ENCODE measurements at regions not wholly inside any gene's neighbourhood (a gene's known extent, or its start where the extent isn't known, plus 50 kb on each side); places are given as distances from the start of the nearest gene placed in this dataset.

DNA sequence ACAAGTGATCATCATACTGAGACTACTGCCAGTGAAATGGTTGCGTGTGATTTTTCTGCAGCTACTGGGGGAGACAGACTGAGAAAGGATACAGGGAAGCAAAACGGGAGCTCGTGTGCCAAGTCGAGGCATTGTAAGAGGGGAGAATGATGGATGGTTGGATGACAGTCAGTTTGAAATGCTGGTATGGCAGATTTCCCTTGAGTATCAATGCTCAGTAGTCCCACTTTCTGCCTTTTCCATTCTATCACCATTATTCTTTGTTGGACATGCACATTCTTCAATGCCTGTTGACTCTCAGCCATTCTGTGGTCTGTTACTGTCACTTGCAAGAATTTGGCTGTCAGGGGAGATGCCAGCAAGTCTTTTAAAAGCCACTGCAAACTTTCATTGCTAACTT lies 510.6 kb upstream of the RBFOX1 start:
- FAIRE-seq (no peak), DNase-seq (ENCODE audit: low read depth, low spot score) (no peak)
- Histone ChIP-seq H2AFZ (ENCODE audit: control insufficient read depth, low read length) (no peak overlapping the region), H3K27ac (ENCODE audit: control insufficient read depth, insufficient read depth, low read length) (no peak overlapping the region), H3K9ac (ENCODE audit: control insufficient read depth, extremely low read depth, insufficient read depth, low read length) (no peak overlapping the region), H3K9me3 (ENCODE audit: control insufficient read depth, low read depth, low read length) (no peaks in the 10 kb centered on the region), H3K4me3 (ENCODE audit: control insufficient read depth in 2 of 3, extremely low read depth in 1 of 3, insufficient read depth in 2 of 3, low read depth in 1 of 3, low read length in 3 of 3) (no peak overlapping the region), H3K4me1 (ENCODE audit: control insufficient read depth, extremely low read depth, insufficient read depth, low read length) (no peaks in the 10 kb centered on the region), H4K20me1 (ENCODE audit: control insufficient read depth, extremely low read depth, insufficient read depth, low read length) (no peaks in the 10 kb centered on the region), H3K4me2 (ENCODE audit: control insufficient read depth, extremely low read depth, insufficient read depth, low read depth, low read length) (no peak overlapping the region), H3K27me3 (ENCODE audit: control insufficient read depth, extremely low read depth, insufficient read depth, low read length) (no peaks in the 10 kb centered on the region), H3K36me3 (ENCODE audit: control insufficient read depth in 2 of 2, extremely low read depth in 1 of 2, insufficient read depth in 2 of 2, low read length in 2 of 2) (no peaks in the 10 kb centered on the region), H3K79me2 (ENCODE audit: control insufficient read depth, insufficient read depth, low read length) (no peaks in the 10 kb centered on the region), H3K9me1 (ENCODE audit: control insufficient read depth, extremely low read depth, insufficient read depth, low read length) (no peaks in the 10 kb centered on the region)
- dilution Hi-C loops (cut with MboI; ENCODE audit: extremely low pct_ligation_motif_present, low sequenced_read_pairs): no loop called here
- no peak for TF ChIP-seq CTCF (optimal IDR thresholded peaks at IDR 0.05 in 1 of 3, IDR thresholded peaks at IDR 0.05 in 1 of 3, conservative IDR thresholded peaks at IDR 0.05 in 1 of 3; ENCODE audit: extremely low read depth in 1 of 3, insufficient read depth in 2 of 3, low read length in 3 of 3)
- TF ChIP-seq EZH2 (IDR thresholded peaks at IDR 0.05; ENCODE audit: low read length): no peak

GRCh38 chr16:6804461-6804860 lies 528.2 kb upstream of the RBFOX1 start:
- Histone ChIP-seq H3K9me3 (ENCODE audit: control insufficient read depth, low read depth, low read length) (no peaks in the 10 kb centered on the region), H3K27me3 (ENCODE audit: control insufficient read depth, extremely low read depth, insufficient read depth, low read length) (no peaks in the 10 kb centered on the region)

More at GRCh38 chr16:6804461-6804860, 528.2 kb upstream of the RBFOX1 start:
- H3K9ac ChIP-seq (ENCODE audit: control insufficient read depth, extremely low read depth, insufficient read depth, low read length): no peak overlapping the region
- no peak overlapping the region for H3K27ac ChIP-seq (ENCODE audit: control insufficient read depth, insufficient read depth, low read length)
- no peaks in the 10 kb centered on the region for H4K20me1 ChIP-seq (ENCODE audit: control insufficient read depth, extremely low read depth, insufficient read depth, low read length)
- no peak overlapping the region for H2AFZ ChIP-seq (ENCODE audit: control insufficient read depth, low read length)
- TF ChIP-seq CTCF (optimal IDR thresholded peaks at IDR 0.05 in 1 of 3, IDR thresholded peaks at IDR 0.05 in 1 of 3, conservative IDR thresholded peaks at IDR 0.05 in 1 of 3; ENCODE audit: extremely low read depth in 1 of 3, insufficient read depth in 2 of 3, low read length in 3 of 3) (no peak), EZH2 (IDR thresholded peaks at IDR 0.05; ENCODE audit: low read length) (no peak)
- no peaks in the 10 kb centered on the region for H3K79me2 ChIP-seq (ENCODE audit: control insufficient read depth, insufficient read depth, low read length)
- DNase-seq (ENCODE audit: low read depth, low spot score): no peak
- H3K4me1 ChIP-seq (ENCODE audit: control insufficient read depth, extremely low read depth, insufficient read depth, low read length): no peaks in the 10 kb centered on the region
- FAIRE-seq: no peak
- H3K4me3 ChIP-seq (ENCODE audit: control insufficient read depth in 2 of 3, extremely low read depth in 1 of 3, insufficient read depth in 2 of 3, low read depth in 1 of 3, low read length in 3 of 3): no peak overlapping the region
- no peaks in the 10 kb centered on the region for H3K9me1 ChIP-seq (ENCODE audit: control insufficient read depth, extremely low read depth, insufficient read depth, low read length)
- dilution Hi-C loops (cut with MboI; ENCODE audit: extremely low pct_ligation_motif_present, low sequenced_read_pairs): no loop called here
- no peak overlapping the region for H3K4me2 ChIP-seq (ENCODE audit: control insufficient read depth, extremely low read depth, insufficient read depth, low read depth, low read length)
- no peaks in the 10 kb centered on the region for H3K36me3 ChIP-seq (ENCODE audit: control insufficient read depth in 2 of 2, extremely low read depth in 1 of 2, insufficient read depth in 2 of 2, low read length in 2 of 2)

All from keratinocyte (primary cell).